ENCODE measurements at regions not wholly inside any gene's neighbourhood (a gene's known extent, or its start where the extent isn't known, plus 50 kb on each side); places are given as distances from the start of the nearest gene placed in this dataset.

DNA sequence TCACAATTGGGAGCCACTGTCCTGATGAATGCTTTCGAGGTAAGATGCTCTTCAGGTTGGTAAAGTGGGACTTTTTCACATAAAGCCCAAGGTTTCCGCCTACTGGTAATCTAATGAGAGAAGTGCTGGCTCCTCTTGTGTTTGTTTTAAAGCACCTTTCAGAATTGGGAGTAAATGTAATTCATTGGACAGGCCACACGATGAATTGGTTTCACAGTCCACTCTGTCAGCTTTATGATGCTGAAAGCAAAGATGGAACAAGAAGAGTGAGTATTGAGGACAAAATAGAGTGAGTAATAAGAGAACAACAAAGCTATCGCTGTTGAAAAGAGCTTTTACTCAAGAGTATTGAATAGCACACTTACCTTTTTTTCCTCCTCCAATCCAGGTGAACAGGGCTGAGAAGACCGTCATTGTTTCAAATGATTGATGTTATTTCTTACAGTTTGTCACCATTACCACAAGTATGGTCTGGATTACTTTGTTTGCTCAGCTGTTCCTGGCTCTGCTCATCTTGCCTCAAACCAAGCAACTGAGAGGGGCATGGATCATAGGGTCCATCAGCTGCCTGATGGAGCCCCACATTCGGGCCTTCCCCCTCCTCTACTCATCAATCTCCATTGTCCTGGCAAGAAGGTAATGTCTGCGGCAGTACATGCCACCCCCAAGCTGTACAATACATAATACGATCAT is 136.1 kb upstream of the CNTN4 start:
- Mint-ChIP-seq H3K27me3 (ENCODE audit: insufficient read depth, unreplicated experiment) (peaks cover 8% of the 10 kb centered on the region), H3K4me1 (ENCODE audit: low read depth, unreplicated experiment) (peaks cover 6% of the 10 kb centered on the region), H3K27ac (ENCODE audit: unreplicated experiment) (no peak overlapping the region), H3K9me3 (ENCODE audit: unreplicated experiment) (no peaks in the 10 kb centered on the region), H3K4me3 (ENCODE audit: unreplicated experiment) (no peak overlapping the region), H3K36me3 (ENCODE audit: insufficient read depth, unreplicated experiment) (no peaks in the 10 kb centered on the region)
- Histone ChIP-seq H3K4me1 (no peaks in the 10 kb centered on the region), H3K4me3 (ENCODE audit: low read depth, low read length) (no peak overlapping the region), H3K36me3 (ENCODE audit: control insufficient read depth, insufficient read depth, low read length) (no peaks in the 10 kb centered on the region), H3K27me3 (replicated peaks; ENCODE audit: control insufficient read depth, insufficient read depth, low read length) (no peaks in the 10 kb centered on the region; the same call in 1 of the 2 replicates), H3K9me3 (no peaks in the 10 kb centered on the region)
- intact Hi-C loops (cut with micrococcal nuclease; ENCODE audit: unreplicated experiment) = no loop called here
- DNase-seq = no peak
- POLR2A ChIA-PET = interaction anchor here (0.5 kb wide), 1 partner anchor 204 kb away, joined by 4 read pairs; no protein-coding TSS in a partner anchor
- no TSS peak for BruUV-seq (replicated peaks)
- TF ChIP-seq, protein P1, sequence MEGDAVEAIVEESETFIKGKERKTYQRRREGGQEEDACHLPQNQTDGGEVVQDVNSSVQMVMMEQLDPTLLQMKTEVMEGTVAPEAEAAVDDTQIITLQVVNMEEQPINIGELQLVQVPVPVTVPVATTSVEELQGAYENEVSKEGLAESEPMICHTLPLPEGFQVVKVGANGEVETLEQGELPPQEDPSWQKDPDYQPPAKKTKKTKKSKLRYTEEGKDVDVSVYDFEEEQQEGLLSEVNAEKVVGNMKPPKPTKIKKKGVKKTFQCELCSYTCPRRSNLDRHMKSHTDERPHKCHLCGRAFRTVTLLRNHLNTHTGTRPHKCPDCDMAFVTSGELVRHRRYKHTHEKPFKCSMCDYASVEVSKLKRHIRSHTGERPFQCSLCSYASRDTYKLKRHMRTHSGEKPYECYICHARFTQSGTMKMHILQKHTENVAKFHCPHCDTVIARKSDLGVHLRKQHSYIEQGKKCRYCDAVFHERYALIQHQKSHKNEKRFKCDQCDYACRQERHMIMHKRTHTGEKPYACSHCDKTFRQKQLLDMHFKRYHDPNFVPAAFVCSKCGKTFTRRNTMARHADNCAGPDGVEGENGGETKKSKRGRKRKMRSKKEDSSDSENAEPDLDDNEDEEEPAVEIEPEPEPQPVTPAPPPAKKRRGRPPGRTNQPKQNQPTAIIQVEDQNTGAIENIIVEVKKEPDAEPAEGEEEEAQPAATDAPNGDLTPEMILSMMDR (IDR thresholded peaks at IDR 0.05; ENCODE audit: insufficient read depth in 1 of 2, low read depth in 1 of 2, low read length in 1 of 2, severe bottlenecking in 1 of 2, unreplicated experiment in 1 of 2) = no peak
- CTCF ChIA-PET = no interaction called here

DNA sequence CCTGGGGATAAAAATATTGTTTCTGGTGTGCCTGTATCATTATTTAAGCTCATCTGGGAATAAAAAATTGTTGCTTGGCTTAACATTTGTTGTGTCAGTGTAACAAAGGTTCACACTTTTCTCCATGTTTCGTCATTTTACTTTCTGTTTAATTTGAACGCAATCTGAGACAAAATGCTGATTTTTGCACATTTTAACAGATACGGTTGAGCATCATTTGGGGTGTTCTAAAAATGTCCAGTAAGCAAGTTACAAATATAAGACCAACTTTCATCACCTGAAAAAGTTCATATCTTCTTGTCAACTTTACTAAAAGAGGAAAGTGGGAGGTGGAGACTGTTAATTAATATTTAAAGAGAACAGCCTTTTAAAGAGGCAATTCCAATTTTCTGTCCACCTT is 134.8 kb upstream of the CNTN4 start:
- Histone ChIP-seq H3K4me3 (ENCODE audit: low read depth, low read length) (no peak overlapping the region), H3K36me3 (ENCODE audit: control insufficient read depth, insufficient read depth, low read length) (no peaks in the 10 kb centered on the region), H3K9me3 (no peaks in the 10 kb centered on the region), H3K4me1 (no peaks in the 10 kb centered on the region), H3K27me3 (replicated peaks; ENCODE audit: control insufficient read depth, insufficient read depth, low read length) (no peaks in the 10 kb centered on the region; the same call in 1 of the 2 replicates)
- H3K27me3 Mint-ChIP-seq (ENCODE audit: insufficient read depth, unreplicated experiment) = peaks cover 3% of the 10 kb centered on the region
- CTCF ChIA-PET = no interaction called here
- H3K4me3 Mint-ChIP-seq (ENCODE audit: unreplicated experiment) = no peak overlapping the region
- intact Hi-C loops (cut with micrococcal nuclease; ENCODE audit: unreplicated experiment) = no loop called here
- H3K36me3 Mint-ChIP-seq (ENCODE audit: insufficient read depth, unreplicated experiment) = no peaks in the 10 kb centered on the region
- H3K27ac Mint-ChIP-seq (ENCODE audit: unreplicated experiment) = no peak overlapping the region
- DNase-seq = no peak
- POLR2A ChIA-PET = no interaction called here
- H3K9me3 Mint-ChIP-seq (ENCODE audit: unreplicated experiment) = no peaks in the 10 kb centered on the region
- TF ChIP-seq, protein P1 (IDR thresholded peaks at IDR 0.05; ENCODE audit: insufficient read depth in 1 of 2, low read depth in 1 of 2, low read length in 1 of 2, severe bottlenecking in 1 of 2, unreplicated experiment in 1 of 2) = no peak
- peaks cover 6% of the 10 kb centered on the region for H3K4me1 Mint-ChIP-seq (ENCODE audit: low read depth, unreplicated experiment)
- no TSS peak for BruUV-seq (replicated peaks)

DNA sequence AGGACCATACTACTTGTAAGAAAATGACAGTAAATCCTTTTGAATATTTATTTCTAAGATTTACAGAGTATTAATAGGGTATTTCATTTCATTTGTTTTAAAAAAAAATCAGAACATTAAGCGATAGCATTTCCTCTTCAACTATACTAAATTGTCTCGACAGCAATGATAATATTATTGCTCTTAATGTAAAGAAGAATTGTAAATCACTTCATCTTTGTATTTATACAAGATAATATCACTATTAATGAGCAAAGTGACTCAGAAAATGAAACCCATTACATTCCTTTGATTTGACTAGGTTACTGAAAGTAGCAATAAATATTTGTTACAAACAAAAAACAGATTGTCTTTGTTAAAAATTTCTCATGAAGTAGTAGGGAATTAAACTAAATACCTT is 131.1 kb upstream of the CNTN4 start:
- intact Hi-C loops (cut with micrococcal nuclease; ENCODE audit: unreplicated experiment) = no loop called here
- no TSS peak for BruUV-seq (replicated peaks)
- no peaks in the 10 kb centered on the region for H3K4me1 ChIP-seq
- no peak overlapping the region for H3K4me3 ChIP-seq (ENCODE audit: low read depth, low read length)
- no peaks in the 10 kb centered on the region for H3K9me3 ChIP-seq
- POLR2A ChIA-PET = no interaction called here
- TF ChIP-seq, protein P1 (IDR thresholded peaks at IDR 0.05; ENCODE audit: insufficient read depth in 1 of 2, low read depth in 1 of 2, low read length in 1 of 2, severe bottlenecking in 1 of 2, unreplicated experiment in 1 of 2) = no peak
- H3K27me3 ChIP-seq (replicated peaks; ENCODE audit: control insufficient read depth, insufficient read depth, low read length) = no peaks in the 10 kb centered on the region; the same call in 1 of the 2 replicates
- Mint-ChIP-seq H3K36me3 (ENCODE audit: insufficient read depth, unreplicated experiment) (no peaks in the 10 kb centered on the region), H3K27ac (ENCODE audit: unreplicated experiment) (no peak overlapping the region), H3K27me3 (ENCODE audit: insufficient read depth, unreplicated experiment) (peaks cover 4% of the 10 kb centered on the region), H3K4me3 (ENCODE audit: unreplicated experiment) (no peak overlapping the region), H3K4me1 (ENCODE audit: low read depth, unreplicated experiment) (peaks cover 2% of the 10 kb centered on the region), H3K9me3 (ENCODE audit: unreplicated experiment) (no peaks in the 10 kb centered on the region)
- DNase-seq = no peak
- CTCF ChIA-PET = no interaction called here
- H3K36me3 ChIP-seq (ENCODE audit: control insufficient read depth, insufficient read depth, low read length) = no peaks in the 10 kb centered on the region
